ENCODE measurements at regions not wholly inside any gene's neighbourhood (a gene's known extent, or its start where the extent isn't known, plus 50 kb on each side); places are given as distances from the start of the nearest gene placed in this dataset.

GRCh38 chr16:65722429-65722828 is 600.6 kb upstream of the CDH11 start:
- no peaks in the 10 kb centered on the region for H3K4me1 ChIP-seq (ENCODE audit: control insufficient read depth in 1 of 2, insufficient read depth in 2 of 2, low read length in 2 of 2)
- no peaks in the 10 kb centered on the region for H3K36me3 ChIP-seq (ENCODE audit: control insufficient read depth in 1 of 2, insufficient read depth in 2 of 2, low read length in 2 of 2)
- no peak overlapping the region for H3K4me3 ChIP-seq (replicated peaks in 1 of 2; ENCODE audit: low read depth in 1 of 2, low read length in 2 of 2)
- no TSS peak for BruUV-seq (replicated peaks)
- no peaks in the 10 kb centered on the region for H3K9me3 ChIP-seq (ENCODE audit: control insufficient read depth in 1 of 2, insufficient read depth in 1 of 2, low read depth in 1 of 2, low read length in 2 of 2)
- H2AFZ ChIP-seq (ENCODE audit: low read depth, low read length, poor library complexity, severe bottlenecking), result no peak overlapping the region
- TF ChIP-seq CBX3 (IDR thresholded peaks at IDR 0.05; ENCODE audit: low read depth) (no peak), ZNF274 (IDR thresholded peaks at IDR 0.05; ENCODE audit: low read depth, low read length) (no peak), ATF3 (IDR thresholded peaks at IDR 0.05) (no peak), CEBPB (IDR thresholded peaks at IDR 0.05; ENCODE audit: low read depth) (no peak), JUND (IDR thresholded peaks at IDR 0.05) (no peak), POLR2A (IDR thresholded peaks at IDR 0.05; ENCODE audit: borderline replicate concordance, extremely low read depth, insufficient read depth, insufficient read length) (no peak), RAD21 (IDR thresholded peaks at IDR 0.05; ENCODE audit: low read depth) (no peak), YY1 (IDR thresholded peaks at IDR 0.05; ENCODE audit: extremely low read depth, insufficient replicate concordance, low read depth, low read length) (no peak), TCF7L2 (IDR thresholded peaks at IDR 0.05; ENCODE audit: borderline replicate concordance, extremely low read depth, insufficient read depth, insufficient read length) (no peak), MAX (IDR thresholded peaks at IDR 0.05) (no peak), FOSL1 (IDR thresholded peaks at IDR 0.05; ENCODE audit: low read depth) (no peak), SIN3A (IDR thresholded peaks at IDR 0.05; ENCODE audit: low read depth) (no peak), EZH2 (IDR thresholded peaks at IDR 0.05) (no peak), ELF1 (IDR thresholded peaks at IDR 0.05; ENCODE audit: borderline replicate concordance, low read depth) (no peak), EGR1 (IDR thresholded peaks at IDR 0.05; ENCODE audit: low read depth) (no peak), ZFX (IDR thresholded peaks at IDR 0.05) (no peak)
- TF ChIP-seq, protein P1, sequence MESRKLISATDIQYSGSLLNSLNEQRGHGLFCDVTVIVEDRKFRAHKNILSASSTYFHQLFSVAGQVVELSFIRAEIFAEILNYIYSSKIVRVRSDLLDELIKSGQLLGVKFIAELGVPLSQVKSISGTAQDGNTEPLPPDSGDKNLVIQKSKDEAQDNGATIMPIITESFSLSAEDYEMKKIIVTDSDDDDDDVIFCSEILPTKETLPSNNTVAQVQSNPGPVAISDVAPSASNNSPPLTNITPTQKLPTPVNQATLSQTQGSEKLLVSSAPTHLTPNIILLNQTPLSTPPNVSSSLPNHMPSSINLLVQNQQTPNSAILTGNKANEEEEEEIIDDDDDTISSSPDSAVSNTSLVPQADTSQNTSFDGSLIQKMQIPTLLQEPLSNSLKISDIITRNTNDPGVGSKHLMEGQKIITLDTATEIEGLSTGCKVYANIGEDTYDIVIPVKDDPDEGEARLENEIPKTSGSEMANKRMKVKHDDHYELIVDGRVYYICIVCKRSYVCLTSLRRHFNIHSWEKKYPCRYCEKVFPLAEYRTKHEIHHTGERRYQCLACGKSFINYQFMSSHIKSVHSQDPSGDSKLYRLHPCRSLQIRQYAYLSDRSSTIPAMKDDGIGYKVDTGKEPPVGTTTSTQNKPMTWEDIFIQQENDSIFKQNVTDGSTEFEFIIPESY (IDR thresholded peaks at IDR 0.05; ENCODE audit: extremely low read depth, insufficient replicate concordance, low read length), result no peak
- TF ChIP-seq, protein P2, sequence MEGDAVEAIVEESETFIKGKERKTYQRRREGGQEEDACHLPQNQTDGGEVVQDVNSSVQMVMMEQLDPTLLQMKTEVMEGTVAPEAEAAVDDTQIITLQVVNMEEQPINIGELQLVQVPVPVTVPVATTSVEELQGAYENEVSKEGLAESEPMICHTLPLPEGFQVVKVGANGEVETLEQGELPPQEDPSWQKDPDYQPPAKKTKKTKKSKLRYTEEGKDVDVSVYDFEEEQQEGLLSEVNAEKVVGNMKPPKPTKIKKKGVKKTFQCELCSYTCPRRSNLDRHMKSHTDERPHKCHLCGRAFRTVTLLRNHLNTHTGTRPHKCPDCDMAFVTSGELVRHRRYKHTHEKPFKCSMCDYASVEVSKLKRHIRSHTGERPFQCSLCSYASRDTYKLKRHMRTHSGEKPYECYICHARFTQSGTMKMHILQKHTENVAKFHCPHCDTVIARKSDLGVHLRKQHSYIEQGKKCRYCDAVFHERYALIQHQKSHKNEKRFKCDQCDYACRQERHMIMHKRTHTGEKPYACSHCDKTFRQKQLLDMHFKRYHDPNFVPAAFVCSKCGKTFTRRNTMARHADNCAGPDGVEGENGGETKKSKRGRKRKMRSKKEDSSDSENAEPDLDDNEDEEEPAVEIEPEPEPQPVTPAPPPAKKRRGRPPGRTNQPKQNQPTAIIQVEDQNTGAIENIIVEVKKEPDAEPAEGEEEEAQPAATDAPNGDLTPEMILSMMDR (IDR thresholded peaks at IDR 0.05 in 2 of 3, conservative IDR thresholded peaks at IDR 0.05 in 1 of 3; ENCODE audit: borderline replicate concordance in 1 of 3, insufficient read depth in 1 of 3, low read depth in 2 of 3, low read length in 2 of 3), result no peak
- intact Hi-C loops (cut with micrococcal nuclease), result no loop called here
- ChIA-PET RAD21 (ENCODE audit: low non-redundant PET in 1 of 2, low total read pairs in 2 of 2, uncharacterized antibody in 2 of 2, unreplicated experiment in 2 of 2) (no interaction called here), CTCF (no interaction called here), POLR2A (no interaction called here)
- H4K20me1 ChIP-seq (ENCODE audit: insufficient read depth), result no peaks in the 10 kb centered on the region
- H3K9ac ChIP-seq (ENCODE audit: low read length), result no peak overlapping the region
- H3K9me2 ChIP-seq (ENCODE audit: insufficient read depth), result no peaks in the 10 kb centered on the region
- H3K4me2 ChIP-seq (ENCODE audit: low read length), result no peak overlapping the region
- H3K27me3 ChIP-seq (ENCODE audit: insufficient read depth, low read length), result no peaks in the 10 kb centered on the region
- H3K27ac ChIP-seq (ENCODE audit: low read depth, low read length), result no peak overlapping the region
- DNase-seq (ENCODE audit: low read depth, low spot score) (no peak), ATAC-seq (no peak)
- H3K79me2 ChIP-seq (ENCODE audit: insufficient read depth, low read length), result no peaks in the 10 kb centered on the region
